Kidney epithelial cell (primary cell): ENCODE measurements at regions not wholly inside any gene's neighbourhood (a gene's known extent, or its start where the extent isn't known, plus 50 kb on each side); places are given as distances from the start of the nearest gene placed in this dataset.

ENCODE experiments used
- DNase-seq: peaks from one replicate; pipeline ENCODE4 v3.0.0-alpha.2; 2010; ENCODE audit warnings: low read depth
- H3K27me3 ChIP-seq: 2 replicates; pipeline ENCODE4 v1.6.0; 2011; ENCODE audit warnings: low read length; ENCODE audit not compliant: control insufficient read depth, insufficient read depth
- H3K36me3 ChIP-seq: 2 replicates; pipeline ENCODE4 v1.5.1; 2011; ENCODE audit warnings: low read length; ENCODE audit not compliant: control insufficient read depth, insufficient read depth
- H3K4me3 ChIP-seq: 2 replicates; pipeline ENCODE4 v1.5.1; 2011; ENCODE audit warnings: low read depth, mild to moderate bottlenecking, control low read depth, low read length
- CTCF ChIP-seq: IDR thresholded peaks from 2 replicates; pipeline ENCODE4 v1.5.1; 2011; ENCODE audit warnings: mild to moderate bottlenecking, moderate library complexity, low read length, control low read depth, inconsistent platforms; ENCODE audit not compliant: insufficient read depth, poor library complexity, severe bottlenecking

DNA sequence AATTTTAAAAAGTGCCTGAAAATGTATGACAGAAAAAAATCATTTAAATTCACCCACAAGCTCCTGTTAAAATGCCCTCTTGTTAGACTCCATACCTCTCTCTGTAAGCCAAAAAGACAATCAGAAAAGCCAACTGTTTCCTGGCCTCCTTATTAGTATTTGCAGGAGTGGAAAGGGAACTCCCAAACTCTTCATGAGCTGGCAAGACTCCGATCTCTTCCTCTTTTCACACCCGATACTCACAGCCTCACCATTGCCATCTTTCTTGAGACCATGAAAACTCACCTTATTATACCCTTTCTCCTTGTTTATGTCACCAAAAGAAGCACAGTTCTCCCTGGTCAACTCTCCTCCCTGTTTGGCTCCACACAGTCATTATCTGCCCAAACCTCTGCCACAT lies 197.8 kb downstream of the DMAC1 start:
- no peak for TF ChIP-seq CTCF
- H3K4me3 ChIP-seq, result no peak overlapping the region
- no peaks in the 10 kb centered on the region for H3K27me3 ChIP-seq
- no peak for DNase-seq
- H3K36me3 ChIP-seq, result no peaks in the 10 kb centered on the region

DNA sequence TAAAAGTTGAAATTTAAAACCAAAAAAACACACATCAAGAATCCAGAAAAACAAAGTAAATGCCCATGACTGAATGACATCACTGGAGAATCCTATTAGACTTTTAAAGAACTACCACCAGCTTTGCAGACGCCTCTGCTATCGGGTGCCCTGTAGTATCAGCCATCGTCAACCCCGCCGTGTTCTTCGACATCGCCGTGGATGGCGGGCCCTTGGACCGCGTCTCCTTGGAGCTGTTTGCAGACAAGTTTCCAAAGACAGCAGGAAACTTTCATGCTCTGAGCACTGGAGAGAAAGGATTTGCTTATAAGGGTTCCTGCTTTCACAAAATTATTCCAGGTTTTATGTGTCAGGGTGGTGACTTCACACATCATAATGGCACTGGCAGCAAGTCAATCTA lies 201.9 kb downstream of the DMAC1 start:
- Histone ChIP-seq H3K27me3 (no peaks in the 10 kb centered on the region), H3K4me3 (no peak overlapping the region), H3K36me3 (no peaks in the 10 kb centered on the region)
- no peak for TF ChIP-seq CTCF
- DNase-seq, result no peak

DNA sequence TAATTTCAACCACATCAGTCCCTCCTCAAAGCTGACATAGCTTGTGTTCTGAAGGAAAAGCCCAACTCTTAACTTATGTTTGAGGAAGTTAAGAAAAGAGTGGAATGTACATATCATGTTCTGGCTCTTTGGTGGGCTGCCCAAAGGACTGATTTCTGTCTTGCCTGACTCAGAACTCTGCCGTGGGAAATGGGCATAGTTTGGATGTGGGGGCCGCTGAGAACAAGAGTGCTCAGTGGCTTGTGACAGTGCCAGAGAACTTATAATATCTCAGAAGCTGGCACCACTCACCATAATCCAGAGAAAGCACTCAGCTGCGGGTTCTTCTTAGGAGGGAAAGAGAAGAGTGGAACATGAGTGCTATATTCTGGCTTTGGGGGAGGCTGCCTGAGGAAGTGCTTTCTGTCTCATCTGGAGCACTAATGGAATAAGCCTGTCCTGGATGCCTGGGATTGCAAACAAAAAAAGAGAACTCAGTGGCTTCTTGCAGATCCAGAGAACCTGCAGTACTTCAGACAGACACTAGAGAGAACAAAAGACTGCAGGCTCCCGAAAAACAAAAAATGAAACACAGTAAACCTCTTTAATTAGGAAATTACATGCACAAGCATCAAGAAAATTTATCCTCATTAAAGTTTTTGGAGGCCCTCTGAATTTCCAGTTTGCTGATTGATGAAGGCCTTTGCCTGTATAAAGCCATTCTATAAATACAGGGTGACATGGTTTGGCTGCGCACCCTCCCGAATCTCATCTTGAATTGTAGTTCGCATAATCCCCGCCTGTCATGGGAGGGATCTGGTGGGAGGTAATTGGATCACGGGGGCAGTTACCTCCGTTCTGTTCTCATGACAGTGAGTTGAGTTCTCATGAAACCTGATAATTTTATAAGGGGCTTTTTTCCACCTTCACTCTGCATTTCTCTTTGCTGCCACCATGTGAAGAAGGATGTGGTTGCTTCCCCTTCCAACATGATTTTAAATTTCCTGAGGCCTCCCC lies 207.0 kb downstream of the DMAC1 start:
- peak; percentile 30 for TF ChIP-seq CTCF
- no peaks in the 10 kb centered on the region for H3K36me3 ChIP-seq
- H3K4me3 ChIP-seq, result no peak overlapping the region
- DNase-seq, result no peak
- H3K27me3 ChIP-seq, result no peaks in the 10 kb centered on the region

DNA sequence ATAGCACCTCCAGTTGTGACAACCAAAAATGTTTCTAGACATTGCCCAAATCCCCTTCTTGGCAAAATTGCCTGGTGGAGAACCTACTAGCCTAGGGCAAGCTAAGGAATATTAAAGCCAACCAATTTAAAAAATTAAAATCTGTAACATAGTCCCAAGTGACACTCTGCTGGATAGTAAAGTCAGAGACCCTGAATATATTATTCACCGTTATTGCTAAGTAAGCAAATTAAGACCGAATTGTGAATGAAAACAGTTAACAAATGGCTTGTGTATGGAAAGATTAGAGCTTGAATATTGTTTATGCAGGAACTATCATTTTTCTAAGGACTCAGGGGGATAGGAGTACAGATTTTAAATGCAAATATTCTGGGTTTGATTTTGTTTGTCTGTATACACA lies 208.1 kb downstream of the DMAC1 start:
- no peak for DNase-seq
- H3K36me3 ChIP-seq, result no peaks in the 10 kb centered on the region
- H3K27me3 ChIP-seq, result no peaks in the 10 kb centered on the region
- no peak overlapping the region for H3K4me3 ChIP-seq
- TF ChIP-seq CTCF, result no peak

DNA sequence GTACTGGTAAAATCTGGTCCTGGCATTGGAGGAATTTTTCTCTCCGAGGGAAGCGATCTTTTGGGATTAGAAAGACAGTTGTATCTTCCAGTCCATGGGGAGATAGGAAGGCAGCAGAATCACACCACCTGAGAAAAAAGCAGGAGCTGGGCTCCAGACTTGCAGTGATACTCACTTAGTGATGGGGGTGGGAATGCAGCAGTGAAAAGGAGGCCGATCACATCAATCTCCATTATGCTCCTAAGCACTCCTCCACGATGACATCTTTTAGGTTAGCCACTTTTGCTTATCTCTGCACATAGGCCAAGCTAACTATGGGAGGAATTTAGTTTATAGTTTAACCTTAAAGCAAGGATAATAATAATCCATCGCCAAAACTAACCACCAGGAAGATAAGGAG lies 219.0 kb downstream of the DMAC1 start:
- no peak for DNase-seq

More for the DNA sequence above, 219.0 kb downstream of the DMAC1 start:
- H3K4me3 ChIP-seq, result no peak overlapping the region
- H3K36me3 ChIP-seq, result no peaks in the 10 kb centered on the region
- TF ChIP-seq CTCF, result no peak
- H3K27me3 ChIP-seq, result no peaks in the 10 kb centered on the region
